Keratinocyte (primary cell): ENCODE measurements at regions not wholly inside any gene's neighbourhood (a gene's known extent, or its start where the extent isn't known, plus 50 kb on each side); places are given as distances from the start of the nearest gene placed in this dataset.

Experiments used
- DNase-seq: peaks from one replicate; pipeline ENCODE4 v3.0.0-alpha.2; 2011; ENCODE audit warnings: low read depth, missing footprints, low spot score
- FAIRE-seq: peaks from 2 replicates; lab custom pipeline; 2011; peaks lifted over from hg19 to GRCh38; lab: Jason Lieb, UNC
- H2AFZ ChIP-seq: 2 replicates; pipeline ENCODE4 v1.6.0; 2012; ENCODE audit warnings: low read length, control low read depth, inconsistent platforms; ENCODE audit not compliant: control insufficient read depth
- H3K27ac ChIP-seq: 2 replicates; pipeline ENCODE4 v1.5.1; 2011; ENCODE audit warnings: low read length; ENCODE audit not compliant: control insufficient read depth, insufficient read depth
- H3K27me3 ChIP-seq: 3 replicates; pipeline ENCODE4 v1.6.0; 2011; ENCODE audit warnings: low read length; ENCODE audit not compliant: control insufficient read depth, insufficient read depth; ENCODE audit errors: extremely low read depth
- H3K36me3 ChIP-seq, 2 experiments: 2 replicates in 1 of 2; 3 replicates in 1 of 2; pipeline ENCODE4 v1.5.1; 2011; ENCODE audit warnings: low read length in 2 of 2, mild to moderate bottlenecking in 1 of 2; ENCODE audit not compliant: control insufficient read depth in 2 of 2, insufficient read depth in 2 of 2; ENCODE audit errors: extremely low read depth in 1 of 2
- H3K4me1 ChIP-seq: 3 replicates; pipeline ENCODE4 v1.5.1; 2011; ENCODE audit warnings: low read length; ENCODE audit not compliant: control insufficient read depth, insufficient read depth; ENCODE audit errors: extremely low read depth
- H3K4me2 ChIP-seq: 3 replicates; pipeline ENCODE4 v1.6.0; 2011; ENCODE audit warnings: low read depth, low read length; ENCODE audit not compliant: control insufficient read depth, insufficient read depth; ENCODE audit errors: extremely low read depth
- H3K4me3 ChIP-seq, 3 experiments: fragments of 200-600 bp in 1 of 3; sonication (generic) in 1 of 3; 2 replicates in 2 of 3; 3 replicates in 1 of 3; pipeline ENCODE4 v1.5.1; 2011 to 2016; ENCODE audit warnings: low read length in 3 of 3, mild to moderate bottlenecking in 3 of 3, control low read depth in 2 of 3, inconsistent platforms in 1 of 3, low read depth in 1 of 3, mixed read lengths in 1 of 3, mixed run types in 1 of 3, moderate library complexity in 1 of 3; ENCODE audit not compliant: control insufficient read depth in 2 of 3, insufficient read depth in 2 of 3; ENCODE audit errors: extremely low read depth in 1 of 3
- H3K79me2 ChIP-seq: 2 replicates; pipeline ENCODE4 v1.6.0; 2012; ENCODE audit warnings: low read length; ENCODE audit not compliant: control insufficient read depth, insufficient read depth
- H3K9ac ChIP-seq: 3 replicates; pipeline ENCODE4 v1.6.0; 2011; ENCODE audit warnings: low read length; ENCODE audit not compliant: control insufficient read depth, insufficient read depth; ENCODE audit errors: extremely low read depth
- H3K9me1 ChIP-seq: 3 replicates; pipeline ENCODE4 v1.6.0; 2011; ENCODE audit warnings: low read length; ENCODE audit not compliant: control insufficient read depth, insufficient read depth; ENCODE audit errors: extremely low read depth
- H3K9me3 ChIP-seq: 2 replicates; pipeline ENCODE4 v1.5.1; 2012; ENCODE audit warnings: low read depth, low read length; ENCODE audit not compliant: control insufficient read depth
- H4K20me1 ChIP-seq: 3 replicates; pipeline ENCODE4 v1.6.0; 2011; ENCODE audit warnings: low read length; ENCODE audit not compliant: control insufficient read depth, insufficient read depth; ENCODE audit errors: extremely low read depth
- EZH2 ChIP-seq: IDR thresholded peaks from one replicate; pipeline ENCODE4 v1.6.1; 2012; ENCODE audit warnings: inconsistent platforms, mild to moderate bottlenecking, low read length, moderate library complexity
- dilution Hi-C: fragments of 300-500 bp; cut with MboI; formaldehyde crosslinking; loops from one replicate; pipeline ENCODE4 v1.7.0; 2020; ENCODE audit warnings: low sequenced_read_pairs; ENCODE audit not compliant: extremely low pct_ligation_motif_present
- TF ChIP-seq, protein P1 (sequence below), 3 experiments: IDR thresholded peaks in 1 of 3; conservative IDR thresholded peaks in 1 of 3; optimal IDR thresholded peaks in 1 of 3; 2 replicates in 2 of 3; 3 replicates in 1 of 3; pipeline versions ENCODE3 to v1.5.1; 2011; ENCODE audit warnings: low read length in 3 of 3, mild to moderate bottlenecking in 3 of 3, moderate library complexity in 2 of 3, control low read depth in 1 of 3, inconsistent platforms in 1 of 3; ENCODE audit not compliant: insufficient read depth in 2 of 3; ENCODE audit errors: extremely low read depth in 1 of 3

DNA sequence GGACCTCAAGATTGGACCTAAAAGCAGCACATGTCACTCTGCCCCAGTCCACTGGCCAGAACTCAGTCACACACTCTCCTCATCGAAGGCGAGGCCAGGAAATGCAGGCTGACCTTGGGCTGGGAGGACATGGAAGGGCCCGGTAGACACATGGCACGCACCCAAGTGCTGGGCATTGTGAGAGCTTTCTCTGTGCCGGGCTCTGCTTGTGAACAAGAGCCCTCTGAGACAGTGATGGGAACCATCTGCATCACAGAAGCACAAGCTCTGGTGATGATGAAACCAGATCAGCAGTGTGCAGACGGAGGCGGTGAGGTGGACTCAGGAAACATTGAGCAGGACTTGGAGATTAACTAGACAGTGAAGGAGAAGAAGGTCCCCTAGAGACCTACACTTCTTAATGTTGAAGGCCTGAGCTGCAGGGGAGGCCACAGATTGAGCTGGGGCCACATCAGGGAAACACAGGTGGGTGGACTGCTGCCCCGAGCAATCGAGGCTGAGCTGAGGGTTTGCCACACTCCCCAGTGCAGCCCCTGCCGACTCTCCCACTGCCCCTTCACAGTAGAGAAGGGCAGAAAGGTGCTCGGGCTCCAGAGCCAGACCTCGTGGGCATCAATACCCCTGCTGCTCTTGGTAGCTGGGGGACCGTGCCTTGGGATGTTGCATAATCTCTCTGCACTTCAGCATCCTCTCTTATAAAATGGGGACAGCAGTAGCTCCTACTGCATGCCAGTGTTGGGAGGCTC lies 1460.5 kb downstream of the TBC1D22A start:
- Histone ChIP-seq H3K4me2 (no peak overlapping the region), H3K4me1 (no peaks in the 10 kb centered on the region), H3K9me1 (no peaks in the 10 kb centered on the region), H2AFZ (no peak overlapping the region), H3K4me3 (no peak overlapping the region), H3K9me3 (peaks cover 8% of the 10 kb centered on the region), H3K79me2 (no peaks in the 10 kb centered on the region), H3K27ac (no peak overlapping the region), H3K9ac (no peak overlapping the region), H4K20me1 (no peaks in the 10 kb centered on the region), H3K36me3 (no peaks in the 10 kb centered on the region), H3K27me3 (no peaks in the 10 kb centered on the region)
- no peak for TF ChIP-seq EZH2
- TF ChIP-seq, protein P1, sequence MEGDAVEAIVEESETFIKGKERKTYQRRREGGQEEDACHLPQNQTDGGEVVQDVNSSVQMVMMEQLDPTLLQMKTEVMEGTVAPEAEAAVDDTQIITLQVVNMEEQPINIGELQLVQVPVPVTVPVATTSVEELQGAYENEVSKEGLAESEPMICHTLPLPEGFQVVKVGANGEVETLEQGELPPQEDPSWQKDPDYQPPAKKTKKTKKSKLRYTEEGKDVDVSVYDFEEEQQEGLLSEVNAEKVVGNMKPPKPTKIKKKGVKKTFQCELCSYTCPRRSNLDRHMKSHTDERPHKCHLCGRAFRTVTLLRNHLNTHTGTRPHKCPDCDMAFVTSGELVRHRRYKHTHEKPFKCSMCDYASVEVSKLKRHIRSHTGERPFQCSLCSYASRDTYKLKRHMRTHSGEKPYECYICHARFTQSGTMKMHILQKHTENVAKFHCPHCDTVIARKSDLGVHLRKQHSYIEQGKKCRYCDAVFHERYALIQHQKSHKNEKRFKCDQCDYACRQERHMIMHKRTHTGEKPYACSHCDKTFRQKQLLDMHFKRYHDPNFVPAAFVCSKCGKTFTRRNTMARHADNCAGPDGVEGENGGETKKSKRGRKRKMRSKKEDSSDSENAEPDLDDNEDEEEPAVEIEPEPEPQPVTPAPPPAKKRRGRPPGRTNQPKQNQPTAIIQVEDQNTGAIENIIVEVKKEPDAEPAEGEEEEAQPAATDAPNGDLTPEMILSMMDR (optimal IDR thresholded peaks at IDR 0.05 in 1 of 3, IDR thresholded peaks at IDR 0.05 in 1 of 3, conservative IDR thresholded peaks at IDR 0.05 in 1 of 3; ENCODE audit: extremely low read depth in 1 of 3, insufficient read depth in 2 of 3, low read length in 3 of 3): no peak
- DNase-seq: no peak
- dilution Hi-C loops: no loop called here
- no peak for FAIRE-seq

DNA sequence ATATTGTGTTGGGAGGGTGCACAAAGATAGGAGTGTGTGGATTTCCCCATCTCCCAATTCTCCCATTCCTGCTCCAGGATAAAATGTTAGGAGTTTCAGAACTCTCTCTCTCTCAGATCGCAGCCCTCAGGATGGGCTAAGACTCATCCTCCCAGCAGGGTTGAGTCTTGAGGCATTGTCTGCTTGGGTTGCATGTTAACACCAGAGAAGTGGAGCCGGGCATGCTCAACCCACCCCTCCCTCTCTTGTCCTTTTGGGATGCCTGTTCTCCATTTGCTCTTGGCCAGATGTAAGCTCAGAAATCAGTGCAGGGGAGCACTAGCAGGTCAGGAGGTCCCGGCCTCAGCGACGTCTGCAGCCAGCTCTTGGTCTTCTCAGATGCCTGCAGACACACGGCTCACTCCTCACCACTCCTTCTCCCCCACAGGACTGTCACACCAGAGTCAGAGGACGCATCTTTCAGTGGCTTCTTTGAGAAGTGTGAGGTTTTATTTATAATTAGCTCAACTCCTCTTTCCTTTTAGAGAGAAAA lies 1456.5 kb downstream of the TBC1D22A start:
- H3K27me3 ChIP-seq: no peaks in the 10 kb centered on the region

More for the DNA sequence above, 1456.5 kb downstream of the TBC1D22A start:
- no peak for FAIRE-seq
- H2AFZ ChIP-seq: no peak overlapping the region
- no peaks in the 10 kb centered on the region for H3K36me3 ChIP-seq
- no peak overlapping the region for H3K9ac ChIP-seq
- TF ChIP-seq, protein P1 (optimal IDR thresholded peaks at IDR 0.05 in 1 of 3, IDR thresholded peaks at IDR 0.05 in 1 of 3, conservative IDR thresholded peaks at IDR 0.05 in 1 of 3; ENCODE audit: extremely low read depth in 1 of 3, insufficient read depth in 2 of 3, low read length in 3 of 3): no peak
- no peak for TF ChIP-seq EZH2
- H3K4me1 ChIP-seq: no peaks in the 10 kb centered on the region
- no peak for DNase-seq
- H3K4me2 ChIP-seq: no peak overlapping the region
- H3K4me3 ChIP-seq: no peak overlapping the region
- no peaks in the 10 kb centered on the region for H3K9me1 ChIP-seq
- dilution Hi-C loops: no loop called here
- peaks cover 4% of the 10 kb centered on the region for H3K9me3 ChIP-seq
- no peaks in the 10 kb centered on the region for H4K20me1 ChIP-seq
- no peak overlapping the region for H3K27ac ChIP-seq
- H3K79me2 ChIP-seq: no peaks in the 10 kb centered on the region
